ENCODE measurements at regions not wholly inside any gene's neighbourhood (a gene's known extent, or its start where the extent isn't known, plus 50 kb on each side); places are given as distances from the start of the nearest gene placed in this dataset.

- TF ChIP-seq CTCF (IDR thresholded peaks at IDR 0.05) (no peak), POLR2AphosphoS5 (IDR thresholded peaks at IDR 0.05) (no peak), POLR2A (IDR thresholded peaks at IDR 0.05; ENCODE audit: low read depth) (no peak), EP300 (IDR thresholded peaks at IDR 0.05) (no peak)
Observed at GRCh38 chr2:38194751-38195150, 118.8 kb upstream of the CYP1B1 start.
